ENCODE measurements at regions not wholly inside any gene's neighbourhood (a gene's known extent, or its start where the extent isn't known, plus 50 kb on each side); places are given as distances from the start of the nearest gene placed in this dataset.

- H3K36me3 ChIP-seq (ENCODE audit: control insufficient read depth in 1 of 2, insufficient read depth in 2 of 2, low read length in 2 of 2) = no peaks in the 10 kb centered on the region
- no peak overlapping the region for H3K27ac ChIP-seq (ENCODE audit: low read length)
- no peaks in the 10 kb centered on the region for H3K4me1 ChIP-seq (ENCODE audit: control insufficient read depth in 1 of 2, insufficient read depth in 2 of 2, low read length in 2 of 2)
- no peaks in the 10 kb centered on the region for H3K9me3 ChIP-seq (ENCODE audit: control insufficient read depth in 1 of 2, low read length in 2 of 2)
- no peak overlapping the region for H3K4me3 ChIP-seq (ENCODE audit: low read depth in 1 of 2, low read length in 2 of 2)
- no peaks in the 10 kb centered on the region for H3K27me3 ChIP-seq (ENCODE audit: low read depth, low read length)
Measured at GRCh38 chr4:63728480-63729177, 680.6 kb downstream of the TECRL start.

GRCh38 chr4:63717384-63717783, 691.9 kb downstream of the TECRL start:
- H3K36me3 ChIP-seq (ENCODE audit: control insufficient read depth in 1 of 2, insufficient read depth in 2 of 2, low read length in 2 of 2) = no peaks in the 10 kb centered on the region
- H3K27ac ChIP-seq (ENCODE audit: low read length) = no peak overlapping the region
- H3K4me1 ChIP-seq (ENCODE audit: control insufficient read depth in 1 of 2, insufficient read depth in 2 of 2, low read length in 2 of 2) = no peaks in the 10 kb centered on the region
- H3K4me3 ChIP-seq (ENCODE audit: low read depth in 1 of 2, low read length in 2 of 2) = no peak overlapping the region
- no peaks in the 10 kb centered on the region for H3K27me3 ChIP-seq (ENCODE audit: low read depth, low read length)
- H3K9me3 ChIP-seq (ENCODE audit: control insufficient read depth in 1 of 2, low read length in 2 of 2) = no peaks in the 10 kb centered on the region

GRCh38 chr4:63708661-63709060, 700.6 kb downstream of the TECRL start:
- Histone ChIP-seq H3K4me3 (ENCODE audit: low read depth in 1 of 2, low read length in 2 of 2) (no peak overlapping the region), H3K27ac (ENCODE audit: low read length) (no peak overlapping the region), H3K9me3 (ENCODE audit: control insufficient read depth in 1 of 2, low read length in 2 of 2) (no peaks in the 10 kb centered on the region)

GRCh38 chr4:63700569-63700968, 708.7 kb downstream of the TECRL start:
- H3K27ac ChIP-seq (ENCODE audit: low read length) = no peak overlapping the region
- no peaks in the 10 kb centered on the region for H3K9me3 ChIP-seq (ENCODE audit: control insufficient read depth in 1 of 2, low read length in 2 of 2)

More at GRCh38 chr4:63708661-63709060, 700.6 kb downstream of the TECRL start:
- no peaks in the 10 kb centered on the region for H3K27me3 ChIP-seq (ENCODE audit: low read depth, low read length)
- no peaks in the 10 kb centered on the region for H3K4me1 ChIP-seq (ENCODE audit: control insufficient read depth in 1 of 2, insufficient read depth in 2 of 2, low read length in 2 of 2)
- no peaks in the 10 kb centered on the region for H3K36me3 ChIP-seq (ENCODE audit: control insufficient read depth in 1 of 2, insufficient read depth in 2 of 2, low read length in 2 of 2)

GRCh38 chr4:63693321-63693720, 715.9 kb downstream of the TECRL start:
- H3K36me3 ChIP-seq (ENCODE audit: control insufficient read depth in 1 of 2, insufficient read depth in 2 of 2, low read length in 2 of 2) = no peaks in the 10 kb centered on the region
- H3K4me3 ChIP-seq (ENCODE audit: low read depth in 1 of 2, low read length in 2 of 2) = no peak overlapping the region
- H3K27me3 ChIP-seq (ENCODE audit: low read depth, low read length) = no peaks in the 10 kb centered on the region
- peaks cover 0 to 7% of the 10 kb centered on the region in 2 donors for H3K9me3 ChIP-seq (ENCODE audit: control insufficient read depth in 1 of 2, low read length in 2 of 2)
- H3K27ac ChIP-seq (ENCODE audit: low read length) = no peak overlapping the region
- H3K4me1 ChIP-seq (ENCODE audit: control insufficient read depth in 1 of 2, insufficient read depth in 2 of 2, low read length in 2 of 2) = no peaks in the 10 kb centered on the region

More at GRCh38 chr4:63700569-63700968, 708.7 kb downstream of the TECRL start:
- H3K27me3 ChIP-seq (ENCODE audit: low read depth, low read length) = no peaks in the 10 kb centered on the region
- no peaks in the 10 kb centered on the region for H3K4me1 ChIP-seq (ENCODE audit: control insufficient read depth in 1 of 2, insufficient read depth in 2 of 2, low read length in 2 of 2)
- no peak overlapping the region for H3K4me3 ChIP-seq (ENCODE audit: low read depth in 1 of 2, low read length in 2 of 2)
- H3K36me3 ChIP-seq (ENCODE audit: control insufficient read depth in 1 of 2, insufficient read depth in 2 of 2, low read length in 2 of 2) = no peaks in the 10 kb centered on the region

- Histone ChIP-seq H3K27ac (ENCODE audit: low read length) (no peak overlapping the region), H3K27me3 (ENCODE audit: low read depth, low read length) (no peaks in the 10 kb centered on the region)
Measured at GRCh38 chr4:63678358-63678931, 730.8 kb downstream of the TECRL start.

GRCh38 chr4:63670735-63671134, 738.5 kb downstream of the TECRL start:
- H3K4me3 ChIP-seq (ENCODE audit: low read depth in 1 of 2, low read length in 2 of 2) = no peak overlapping the region
- H3K9me3 ChIP-seq (ENCODE audit: control insufficient read depth in 1 of 2, low read length in 2 of 2) = peaks cover 0 to 4% of the 10 kb centered on the region in 2 donors
- no peak overlapping the region for H3K27ac ChIP-seq (ENCODE audit: low read length)
- no peaks in the 10 kb centered on the region for H3K36me3 ChIP-seq (ENCODE audit: control insufficient read depth in 1 of 2, insufficient read depth in 2 of 2, low read length in 2 of 2)
- no peaks in the 10 kb centered on the region for H3K4me1 ChIP-seq (ENCODE audit: control insufficient read depth in 1 of 2, insufficient read depth in 2 of 2, low read length in 2 of 2)
- H3K27me3 ChIP-seq (ENCODE audit: low read depth, low read length) = no peaks in the 10 kb centered on the region

More at GRCh38 chr4:63678358-63678931, 730.8 kb downstream of the TECRL start:
- H3K4me3 ChIP-seq (ENCODE audit: low read depth in 1 of 2, low read length in 2 of 2) = no peak overlapping the region
- H3K9me3 ChIP-seq (ENCODE audit: control insufficient read depth in 1 of 2, low read length in 2 of 2) = no peaks in the 10 kb centered on the region
- no peaks in the 10 kb centered on the region for H3K36me3 ChIP-seq (ENCODE audit: control insufficient read depth in 1 of 2, insufficient read depth in 2 of 2, low read length in 2 of 2)
- no peaks in the 10 kb centered on the region for H3K4me1 ChIP-seq (ENCODE audit: control insufficient read depth in 1 of 2, insufficient read depth in 2 of 2, low read length in 2 of 2)

- Histone ChIP-seq H3K4me1 (ENCODE audit: control insufficient read depth in 1 of 2, insufficient read depth in 2 of 2, low read length in 2 of 2) (no peaks in the 10 kb centered on the region), H3K4me3 (ENCODE audit: low read depth in 1 of 2, low read length in 2 of 2) (no peak overlapping the region), H3K36me3 (ENCODE audit: control insufficient read depth in 1 of 2, insufficient read depth in 2 of 2, low read length in 2 of 2) (no peaks in the 10 kb centered on the region), H3K9me3 (ENCODE audit: control insufficient read depth in 1 of 2, low read length in 2 of 2) (peaks cover 0 to 2% of the 10 kb centered on the region in 2 donors), H3K27ac (ENCODE audit: low read length) (no peak overlapping the region), H3K27me3 (ENCODE audit: low read depth, low read length) (no peaks in the 10 kb centered on the region)
Measured at GRCh38 chr4:63663870-63664269, 745.4 kb downstream of the TECRL start.

- Histone ChIP-seq H3K36me3 (ENCODE audit: control insufficient read depth in 1 of 2, insufficient read depth in 2 of 2, low read length in 2 of 2) (no peaks in the 10 kb centered on the region), H3K4me1 (ENCODE audit: control insufficient read depth in 1 of 2, insufficient read depth in 2 of 2, low read length in 2 of 2) (no peaks in the 10 kb centered on the region), H3K27me3 (ENCODE audit: low read depth, low read length) (no peaks in the 10 kb centered on the region), H3K4me3 (ENCODE audit: low read depth in 1 of 2, low read length in 2 of 2) (no peak overlapping the region), H3K27ac (ENCODE audit: low read length) (no peak overlapping the region), H3K9me3 (ENCODE audit: control insufficient read depth in 1 of 2, low read length in 2 of 2) (no peaks in the 10 kb centered on the region)
Measured at GRCh38 chr4:63644396-63644795, 764.9 kb downstream of the TECRL start.

GRCh38 chr4:63637270-63637669, 772.0 kb downstream of the TECRL start:
- no peak overlapping the region for H3K4me3 ChIP-seq (ENCODE audit: low read depth in 1 of 2, low read length in 2 of 2)
- H3K27ac ChIP-seq (ENCODE audit: low read length) = no peak overlapping the region
- no peaks in the 10 kb centered on the region for H3K36me3 ChIP-seq (ENCODE audit: control insufficient read depth in 1 of 2, insufficient read depth in 2 of 2, low read length in 2 of 2)
- H3K4me1 ChIP-seq (ENCODE audit: control insufficient read depth in 1 of 2, insufficient read depth in 2 of 2, low read length in 2 of 2) = no peaks in the 10 kb centered on the region
- H3K27me3 ChIP-seq (ENCODE audit: low read depth, low read length) = no peaks in the 10 kb centered on the region
- H3K9me3 ChIP-seq (ENCODE audit: control insufficient read depth in 1 of 2, low read length in 2 of 2) = no peaks in the 10 kb centered on the region

- Histone ChIP-seq H3K4me3 (ENCODE audit: low read depth in 1 of 2, low read length in 2 of 2) (no peak overlapping the region), H3K27ac (ENCODE audit: low read length) (no peak overlapping the region), H3K27me3 (ENCODE audit: low read depth, low read length) (no peaks in the 10 kb centered on the region), H3K4me1 (ENCODE audit: control insufficient read depth in 1 of 2, insufficient read depth in 2 of 2, low read length in 2 of 2) (no peaks in the 10 kb centered on the region), H3K36me3 (ENCODE audit: control insufficient read depth in 1 of 2, insufficient read depth in 2 of 2, low read length in 2 of 2) (no peaks in the 10 kb centered on the region), H3K9me3 (ENCODE audit: control insufficient read depth in 1 of 2, low read length in 2 of 2) (peaks cover 0 to 2% of the 10 kb centered on the region in 2 donors)
Measured at GRCh38 chr4:63632858-63633257, 776.4 kb downstream of the TECRL start.

GRCh38 chr4:63620271-63620670, 789.0 kb downstream of the TECRL start:
- Histone ChIP-seq H3K27me3 (ENCODE audit: low read depth, low read length) (no peaks in the 10 kb centered on the region), H3K27ac (ENCODE audit: low read length) (no peak overlapping the region), H3K4me1 (ENCODE audit: control insufficient read depth in 1 of 2, insufficient read depth in 2 of 2, low read length in 2 of 2) (no peaks in the 10 kb centered on the region), H3K36me3 (ENCODE audit: control insufficient read depth in 1 of 2, insufficient read depth in 2 of 2, low read length in 2 of 2) (no peaks in the 10 kb centered on the region), H3K9me3 (ENCODE audit: control insufficient read depth in 1 of 2, low read length in 2 of 2) (no peaks in the 10 kb centered on the region), H3K4me3 (ENCODE audit: low read depth in 1 of 2, low read length in 2 of 2) (no peak overlapping the region)

Data from muscle layer of duodenum (tissue), 2 donors.